GM18519 (cell line): ENCODE measurements at regions not wholly inside any gene's neighbourhood (a gene's known extent, or its start where the extent isn't known, plus 50 kb on each side); places are given as distances from the start of the nearest gene placed in this dataset.
A peak's percentile ranks its signal among the peaks of the same experiment; 100 is the strongest.

Experiments
- ATAC-seq: cut with Tn5 transposase; IDR thresholded peaks from one replicate; pipeline ENCODE4 v1.9.1; 2021; ENCODE audit warnings: mild to moderate bottlenecking, moderate library complexity; ENCODE audit not compliant: unreplicated experiment, low FRiP score

- no peak for ATAC-seq
These were observed 83.4 kb upstream of the POU1F1 start for GRCh38 chr3:87359826-87360225.

GRCh38 chr3:87359025-87359424 is 82.6 kb upstream of the POU1F1 start:
- ATAC-seq, result no peak

DNA sequence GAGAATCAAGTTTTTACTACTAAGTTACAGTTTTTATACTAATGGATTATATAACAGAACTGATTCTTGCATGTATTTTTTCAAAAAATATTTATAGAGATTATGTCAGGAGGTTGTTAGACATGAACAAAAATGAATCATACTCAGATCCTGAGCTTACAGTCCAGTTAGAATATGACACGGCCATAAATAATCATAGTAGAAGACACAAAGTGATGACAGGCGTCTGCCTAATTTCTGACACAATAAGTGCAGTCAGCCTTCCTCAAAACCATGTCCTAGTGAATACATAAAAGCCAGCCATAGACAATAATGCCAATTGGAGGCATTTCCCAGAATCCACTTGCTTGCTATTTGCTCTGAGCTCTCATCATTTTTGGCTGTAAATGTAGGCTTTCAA is 81.7 kb upstream of the POU1F1 start:
- ATAC-seq, result no peak

GRCh38 chr3:87354398-87354797 is 78.0 kb upstream of the POU1F1 start:
- no peak for ATAC-seq

- ATAC-seq, result no peak
These were observed 75.6 kb upstream of the POU1F1 start for GRCh38 chr3:87351937-87352336.

- ATAC-seq, result peak; percentile 95
These were observed 74.2 kb upstream of the POU1F1 start for GRCh38 chr3:87350367-87351199.

DNA sequence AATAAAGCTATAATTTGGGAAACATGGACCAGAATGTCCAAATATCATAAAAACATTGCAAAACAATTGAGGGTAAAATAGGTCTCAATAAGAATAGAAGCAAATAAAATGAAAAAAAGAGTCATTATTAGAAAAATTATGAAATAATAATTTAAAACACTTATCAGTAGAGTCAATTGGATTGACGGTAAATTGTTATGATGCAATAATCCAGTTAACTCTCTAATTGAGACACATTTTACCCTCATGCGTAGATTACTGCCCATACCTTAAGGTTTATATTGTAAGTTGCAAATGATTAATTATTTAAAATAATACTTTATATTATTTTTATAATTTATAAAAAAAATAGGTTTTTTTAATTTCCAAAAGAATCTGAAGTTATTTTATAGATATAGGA is 73.4 kb upstream of the POU1F1 start:
- no peak for ATAC-seq

DNA sequence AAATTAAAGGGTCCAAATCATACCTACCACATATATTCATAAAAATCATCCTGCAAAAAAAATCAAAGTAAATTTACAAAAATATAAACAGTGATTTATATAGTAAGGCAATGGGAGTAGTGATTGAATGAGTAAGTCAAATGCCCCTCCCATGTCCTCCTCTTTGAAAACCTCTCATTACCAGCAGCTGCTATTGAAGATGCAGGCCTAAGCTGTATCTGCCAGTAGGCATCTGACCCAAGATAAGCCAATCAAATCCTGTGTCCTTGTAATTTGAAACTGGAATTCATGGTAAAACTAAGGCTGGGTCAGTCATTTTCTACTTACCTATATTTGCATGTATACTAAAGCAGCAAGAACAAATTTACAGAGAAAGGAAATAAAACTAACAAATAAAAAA is 60.4 kb upstream of the POU1F1 start:
- ATAC-seq, result no peak

DNA sequence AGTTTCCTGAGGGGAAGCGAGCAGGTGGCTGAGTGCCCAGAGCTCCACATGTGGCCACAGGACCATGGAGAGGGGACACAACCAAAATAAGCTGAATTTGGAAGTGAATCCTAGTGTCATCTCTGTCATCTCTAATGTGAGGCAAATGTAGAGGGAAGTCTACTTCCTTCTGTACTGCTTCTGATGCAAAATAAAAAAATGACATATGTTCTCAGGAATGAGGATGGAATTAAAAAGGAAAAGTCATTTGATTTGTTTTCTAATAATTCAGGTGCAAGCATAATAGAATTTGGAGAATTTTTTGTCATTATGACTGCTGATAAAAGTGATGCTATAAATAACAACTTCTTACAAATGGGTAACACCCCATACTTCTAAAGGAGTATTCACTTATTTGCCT is 59.5 kb upstream of the POU1F1 start:
- no peak for ATAC-seq

DNA sequence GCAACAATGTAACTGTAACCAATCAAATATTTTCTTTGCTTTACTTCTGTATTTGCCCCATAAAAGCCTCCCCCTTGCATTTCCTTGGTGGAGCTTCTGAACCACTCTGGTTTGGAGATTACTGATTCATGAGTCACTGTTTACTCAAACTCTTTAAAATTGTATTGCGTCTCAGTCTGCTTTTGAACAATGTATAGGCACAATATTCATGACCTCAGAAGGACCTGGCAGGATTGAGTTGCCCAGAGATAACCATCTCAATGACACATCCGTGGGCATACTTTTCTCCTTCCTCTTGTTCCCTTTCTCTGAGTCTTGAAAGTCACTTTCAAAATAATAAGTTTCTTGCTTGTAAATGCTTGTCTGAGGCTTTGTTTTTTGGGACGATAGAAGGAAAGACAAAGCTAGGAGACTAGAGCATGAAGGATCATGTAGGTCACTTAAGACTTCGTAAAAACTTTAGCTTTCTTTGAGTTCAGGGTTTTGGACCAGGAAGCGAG is 57.1 kb upstream of the POU1F1 start:
- ATAC-seq, result peak; percentile 51

GRCh38 chr3:87332789-87333188 is 56.4 kb upstream of the POU1F1 start:
- ATAC-seq, result no peak

GRCh38 chr3:87329065-87329464 is 52.7 kb upstream of the POU1F1 start:
- no peak for ATAC-seq
